MCF 10A (cell line): ENCODE measurements at regions not wholly inside any gene's neighbourhood (a gene's known extent, or its start where the extent isn't known, plus 50 kb on each side); places are given as distances from the start of the nearest gene placed in this dataset.
"Not testable (repeated sequence)": the region's sequence is repeated elsewhere in the genome, so short reads cannot be mapped to it uniquely, and the experiment has no call there.

Experiments
- BruUV-seq: library from RNA; stranded (reverse); fragments of 400-500 nt; replicated peaks from 2 replicates; lab custom pipeline; 2021; lab: Mats Ljungman, UMichigan
- CTCF ChIA-PET: fragments of 300-600 bp; sonication (Branson Sonifier 250); formaldehyde crosslinking; extraction: SDS; loops from one replicate; lab custom pipeline; 2021; ENCODE audit warnings: antibody characterized with exemption, inconsistent platforms; lab: Yijun Ruan, JAX
- POLR2A ChIA-PET: fragments of 300-600, 350-650 bp; sonication (Branson Sonifier 250); formaldehyde crosslinking; extraction: SDS; loops from one replicate; lab custom pipeline; 2020; ENCODE audit warnings: antibody characterized with exemption, inconsistent platforms; lab: Yijun Ruan, JAX
- DNase-seq: peaks from one replicate; pipeline ENCODE4 v3.0.0-alpha.2; 2018; ENCODE audit not compliant: unreplicated experiment
- H3K27ac Mint-ChIP-seq: one replicate; pipeline ENCODE4 v1.8.0; 2022; ENCODE audit warnings: mild to moderate bottlenecking, low read depth, mixed read lengths; ENCODE audit not compliant: unreplicated experiment
- H3K27me3 Mint-ChIP-seq: one replicate; pipeline ENCODE4 v1.8.0; 2022; ENCODE audit warnings: mixed read lengths; ENCODE audit not compliant: insufficient read depth, unreplicated experiment
- H3K36me3 Mint-ChIP-seq: one replicate; pipeline ENCODE4 v1.8.0; 2022; ENCODE audit warnings: mild to moderate bottlenecking, moderate library complexity, mixed read lengths; ENCODE audit not compliant: insufficient read depth, unreplicated experiment
- H3K4me1 Mint-ChIP-seq: one replicate; pipeline ENCODE4 v1.8.0; 2022; ENCODE audit warnings: mixed read lengths; ENCODE audit not compliant: insufficient read depth, unreplicated experiment
- H3K4me3 Mint-ChIP-seq: one replicate; pipeline ENCODE4 v1.8.0; 2022; ENCODE audit warnings: mild to moderate bottlenecking, moderate library complexity, mixed read lengths; ENCODE audit not compliant: unreplicated experiment
- H3K9me3 Mint-ChIP-seq: one replicate; pipeline ENCODE4 v1.8.0; 2022; ENCODE audit warnings: mixed read lengths; ENCODE audit not compliant: unreplicated experiment
- CTCF ChIP-seq: fragments of 200-600 bp; IDR thresholded peaks from one replicate; pipeline ENCODE4 v1.8.0; 2022; ENCODE audit warnings: antibody characterized with exemption, mild to moderate bottlenecking; ENCODE audit not compliant: unreplicated experiment
- intact Hi-C: fragments of 100-400 bp; cut with micrococcal nuclease; formaldehyde crosslinking; loops from 2 replicates; pipeline ENCODE4 v1.14.1; 2022

- Mint-ChIP-seq H3K27me3 (no peaks in the 10 kb centered on the region), H3K4me1 (no peaks in the 10 kb centered on the region), H3K36me3 (no peaks in the 10 kb centered on the region), H3K9me3 (peaks cover 8% of the 10 kb centered on the region), H3K4me3 (no peak overlapping the region), H3K27ac (no peak overlapping the region)
- CTCF ChIA-PET, result interaction anchor here (0.7 kb wide), 1 partner anchor 687 kb away, joined by 3 read pairs; no protein-coding TSS in a partner anchor
- TF ChIP-seq CTCF, result no peak
- intact Hi-C loops, result no loop called here
- POLR2A ChIA-PET, result interaction anchor here (0.7 kb wide), 1 partner anchor 978 kb away, joined by 5 read pairs; no protein-coding TSS in a partner anchor
- no peak for DNase-seq
- BruUV-seq, result no TSS peak
Observed at GRCh38 chr9:82052081-82052480, 63.5 kb downstream of the SPATA31D1 start.

- Mint-ChIP-seq H3K27ac (no peak overlapping the region), H3K4me1 (no peaks in the 10 kb centered on the region), H3K36me3 (no peaks in the 10 kb centered on the region), H3K4me3 (no peak overlapping the region), H3K9me3 (peaks cover 8% of the 10 kb centered on the region), H3K27me3 (no peaks in the 10 kb centered on the region)
- DNase-seq, result no peak
- ChIA-PET CTCF (no interaction called here), POLR2A (no interaction called here)
- TF ChIP-seq CTCF, result no peak
- intact Hi-C loops, result no loop called here
- BruUV-seq, result no TSS peak
Observed at GRCh38 chr9:82054264-82055015, 65.9 kb downstream of the SPATA31D1 start.

- peaks cover 5% of the 10 kb centered on the region for H3K9me3 Mint-ChIP-seq
- ChIA-PET POLR2A (interaction anchor here (0.7 to 1.0 kb wide), 2 partner anchors 10 to 24 kb away, joined by 3 to 4 read pairs; no protein-coding TSS in a partner anchor), CTCF (no interaction called here)
- H3K27me3 Mint-ChIP-seq, result no peaks in the 10 kb centered on the region
- no peaks in the 10 kb centered on the region for H3K4me1 Mint-ChIP-seq
- H3K27ac Mint-ChIP-seq, result no peak overlapping the region
- no peaks in the 10 kb centered on the region for H3K36me3 Mint-ChIP-seq
- no peak overlapping the region for H3K4me3 Mint-ChIP-seq
- intact Hi-C loops, result no loop called here
- DNase-seq, result no peak
- BruUV-seq, result no TSS peak
- TF ChIP-seq CTCF, result no peak
Observed at GRCh38 chr9:82057805-82058204, 69.2 kb downstream of the SPATA31D1 start.

- not testable (repeated sequence) for H3K27me3 Mint-ChIP-seq, H3K9me3 Mint-ChIP-seq, H3K27ac Mint-ChIP-seq
Observed at GRCh38 chr9:82061801-82062200, 73.2 kb downstream of the SPATA31D1 start.

More at GRCh38 chr9:82061801-82062200, 73.2 kb downstream of the SPATA31D1 start:
- H3K4me3 Mint-ChIP-seq, POLR2A ChIA-PET, BruUV-seq, intact Hi-C loops, H3K36me3 Mint-ChIP-seq, H3K4me1 Mint-ChIP-seq, DNase-seq: not testable (repeated sequence)
- CTCF ChIA-PET, result interaction anchor here (0.6 to 0.7 kb wide), 3 partner anchors 21 to 33 kb away, joined by 3 to 4 read pairs (median 3); no protein-coding TSS in a partner anchor
